ENCODE measurements at regions not wholly inside any gene's neighbourhood (a gene's known extent, or its start where the extent isn't known, plus 50 kb on each side); places are given as distances from the start of the nearest gene placed in this dataset.
"Not testable (repeated sequence)": the region's sequence is repeated elsewhere in the genome, so short reads cannot be mapped to it uniquely, and the experiment has no call there.

- no peak for DNase-seq
Observed at GRCh38 chr17:63185420-63185819, 219.4 kb downstream of the TANC2 start.

DNA sequence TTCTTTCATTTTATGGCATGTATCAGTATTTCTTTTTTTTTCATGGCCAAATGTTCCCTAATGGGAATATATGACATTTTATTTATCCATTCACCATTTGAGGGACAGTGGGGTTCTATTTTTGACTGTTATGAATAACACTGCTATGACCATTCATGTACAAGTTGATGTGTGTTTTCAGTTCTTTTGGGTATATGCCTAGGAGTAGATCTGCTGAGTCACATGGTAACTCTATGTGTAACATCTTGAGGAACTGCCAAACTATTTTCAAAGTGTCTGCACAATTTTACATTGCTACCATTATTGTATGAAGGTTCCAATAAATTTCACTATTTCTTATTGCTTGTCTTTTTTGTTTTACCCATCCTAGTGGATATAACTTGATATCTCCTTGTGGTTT, 223.0 kb downstream of the TANC2 start:
- no peak for DNase-seq

GRCh38 chr17:63189930-63190329, 223.9 kb downstream of the TANC2 start:
- DNase-seq = no peak

DNA sequence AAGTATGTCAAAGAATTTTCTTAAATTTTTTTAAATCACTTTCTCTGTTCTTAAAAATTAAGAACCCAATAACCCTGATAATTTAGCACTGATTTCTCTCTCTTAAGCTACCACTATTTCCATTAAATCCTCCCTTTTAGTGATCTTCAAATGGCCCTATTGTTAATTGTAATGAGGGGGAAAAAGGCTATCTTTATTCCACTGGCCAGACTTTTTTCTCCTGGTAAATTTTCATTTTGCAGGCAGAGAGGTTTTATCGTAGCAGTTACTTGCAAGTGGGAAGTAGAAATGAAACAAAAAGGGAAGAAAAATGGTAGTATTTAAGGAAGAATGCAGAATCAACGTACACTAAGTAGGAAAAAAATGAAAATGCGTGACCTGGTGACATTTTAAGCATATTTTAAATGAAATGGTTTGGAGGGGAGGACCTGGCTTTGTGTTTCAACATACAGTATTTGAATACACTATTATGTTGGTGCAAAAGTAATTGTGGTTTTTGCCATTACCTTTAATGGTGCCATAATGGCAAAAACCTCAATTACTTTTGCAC, 224.9 kb downstream of the TANC2 start:
- no peak for DNase-seq

DNA sequence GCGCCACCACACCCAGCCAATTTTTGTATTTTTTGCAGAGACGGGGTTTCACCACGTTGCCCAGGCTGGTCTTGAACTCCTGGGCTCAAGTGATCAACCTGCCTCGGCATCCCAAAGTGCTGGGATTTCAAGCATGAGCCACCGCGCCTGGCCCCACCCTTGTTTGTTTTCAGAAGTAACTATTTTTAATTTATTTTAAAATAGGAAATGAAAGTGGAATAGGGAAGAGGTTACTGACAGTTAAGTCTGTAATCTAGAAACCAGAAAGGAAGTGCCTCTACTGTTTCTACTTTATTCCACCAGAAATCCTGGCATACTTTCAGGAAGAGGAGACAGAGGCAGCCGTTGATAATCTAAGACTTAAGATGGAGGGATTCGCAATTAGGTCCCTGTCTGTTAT, 225.6 kb downstream of the TANC2 start:
- DNase-seq = no peak

DNA sequence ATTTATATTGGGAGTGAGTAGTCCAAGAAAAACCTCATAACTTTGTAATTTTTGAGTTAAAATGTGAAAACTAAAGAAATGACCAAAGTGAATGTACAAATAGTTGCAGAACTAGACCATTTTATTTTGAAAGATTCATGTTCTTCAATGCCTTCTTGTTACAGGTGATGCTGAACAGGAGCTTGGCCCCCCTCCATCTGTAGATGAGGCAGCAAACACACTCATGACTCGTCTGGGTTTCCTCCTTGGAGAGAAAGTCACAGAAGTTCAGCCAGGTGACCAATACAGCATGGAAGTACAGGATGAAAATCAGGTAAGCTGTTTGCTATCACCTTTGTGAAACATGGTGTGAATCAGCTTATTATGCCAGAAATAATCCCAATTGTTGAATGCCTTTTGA, 227.8 kb downstream of the TANC2 start:
- DNase-seq = no peak

DNA sequence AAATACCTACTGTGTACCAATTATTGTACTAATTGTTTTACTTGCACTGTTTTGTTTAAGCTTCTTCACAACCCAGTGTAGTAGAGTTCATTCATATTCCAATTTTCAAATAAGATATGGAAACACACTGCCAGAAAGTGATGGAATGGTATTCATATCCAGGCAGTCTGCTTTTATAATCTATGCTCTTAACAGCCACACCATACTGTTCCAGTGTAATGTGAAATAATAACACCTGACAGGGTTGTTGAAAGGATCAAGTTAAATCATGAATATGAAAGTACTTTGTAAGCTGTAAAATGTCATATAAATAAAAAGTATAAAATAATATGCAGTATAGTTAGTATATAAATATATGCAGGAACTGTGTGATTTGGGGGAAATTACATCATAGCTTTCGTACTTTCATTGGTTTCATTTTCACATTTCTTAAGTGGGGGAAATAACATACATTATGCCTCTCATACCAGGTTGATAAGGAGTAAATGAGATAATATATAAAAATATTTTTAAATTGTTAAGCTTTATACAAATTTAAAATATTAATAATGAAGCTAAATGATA, 230.8 kb downstream of the TANC2 start:
- DNase-seq = no peak

DNA sequence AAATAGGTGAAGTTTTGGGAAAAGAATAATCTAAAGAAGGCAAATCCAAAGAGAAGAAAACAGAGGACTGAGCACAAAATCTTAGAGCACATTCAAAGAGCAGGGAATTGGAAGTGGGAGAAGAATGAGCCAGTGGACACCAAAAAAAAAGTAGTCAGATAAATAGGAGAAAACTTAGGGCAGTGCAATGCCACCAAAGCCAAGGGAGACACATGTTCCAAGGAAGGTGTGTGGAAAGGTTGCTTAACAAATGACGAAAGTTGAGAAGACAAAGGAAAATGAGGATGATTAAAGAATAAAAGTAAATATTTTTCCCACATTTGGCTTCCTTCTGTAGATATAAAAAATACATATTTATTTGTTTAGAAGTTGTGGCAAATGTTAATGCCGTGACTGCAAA, 237.6 kb downstream of the TANC2 start:
- DNase-seq = no peak

DNA sequence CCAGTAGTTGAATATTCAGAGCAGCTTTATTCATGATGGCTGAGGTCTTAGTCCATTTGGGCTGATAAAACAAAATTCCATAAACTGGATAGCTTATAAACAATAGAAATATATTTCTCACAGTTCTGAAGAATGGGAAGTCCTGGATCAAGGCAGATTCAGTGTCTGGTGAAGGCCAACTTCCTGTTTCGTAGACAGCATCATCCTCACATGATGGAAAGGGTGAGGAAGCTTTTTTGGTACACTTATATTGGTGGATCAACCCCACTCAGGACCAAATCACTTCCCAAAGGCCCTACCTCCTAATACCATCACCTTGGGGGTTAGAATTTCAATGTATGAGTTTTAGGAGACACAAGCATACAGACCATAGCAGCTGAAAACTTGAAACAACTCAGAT, 224.2 kb downstream of the CYB561 start:
- DNase-seq = no peak

DNA sequence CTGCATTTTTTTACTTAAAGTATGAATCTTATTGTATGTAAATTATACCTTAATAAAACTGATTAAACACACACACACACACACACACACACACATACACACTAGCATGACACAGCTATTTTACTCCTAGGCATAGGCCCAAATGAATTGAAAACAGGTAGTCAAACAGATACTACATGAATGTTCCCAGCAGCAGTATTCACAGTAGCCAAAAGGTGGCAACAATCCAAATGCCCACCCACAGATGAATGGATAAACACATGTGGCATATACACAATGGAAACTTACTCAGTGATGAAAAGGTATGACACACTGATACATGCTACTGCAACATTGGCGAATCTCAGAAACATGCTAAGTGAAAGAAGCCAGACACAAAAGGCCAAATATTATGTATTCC, 223.5 kb downstream of the CYB561 start:
- DNase-seq = no peak

- no peak for DNase-seq
Observed at GRCh38 chr17:63223212-63223911, 222.7 kb downstream of the CYB561 start.

DNA sequence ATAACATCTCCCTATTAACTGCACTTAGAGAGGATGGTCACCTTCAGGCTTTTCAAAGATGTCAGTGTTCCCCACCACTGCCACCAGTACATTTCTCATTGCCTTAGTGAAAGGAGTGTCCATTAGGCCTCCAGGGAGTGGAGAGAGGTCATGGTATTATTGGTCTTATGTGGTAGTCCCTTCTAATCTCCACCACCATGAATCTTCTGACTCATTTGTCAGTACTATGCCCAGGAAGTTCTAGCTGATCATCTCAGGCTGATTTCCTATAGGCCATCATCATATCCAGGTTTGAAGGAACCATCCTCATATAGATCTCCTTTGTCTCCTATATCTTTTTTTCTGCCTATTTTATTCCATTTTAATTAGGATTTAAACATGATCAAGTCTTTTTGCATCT, 221.5 kb downstream of the CYB561 start:
- DNase-seq = no peak

- not testable (repeated sequence) for DNase-seq
Observed at GRCh38 chr17:63226720-63227119, 219.4 kb downstream of the CYB561 start.

DNA sequence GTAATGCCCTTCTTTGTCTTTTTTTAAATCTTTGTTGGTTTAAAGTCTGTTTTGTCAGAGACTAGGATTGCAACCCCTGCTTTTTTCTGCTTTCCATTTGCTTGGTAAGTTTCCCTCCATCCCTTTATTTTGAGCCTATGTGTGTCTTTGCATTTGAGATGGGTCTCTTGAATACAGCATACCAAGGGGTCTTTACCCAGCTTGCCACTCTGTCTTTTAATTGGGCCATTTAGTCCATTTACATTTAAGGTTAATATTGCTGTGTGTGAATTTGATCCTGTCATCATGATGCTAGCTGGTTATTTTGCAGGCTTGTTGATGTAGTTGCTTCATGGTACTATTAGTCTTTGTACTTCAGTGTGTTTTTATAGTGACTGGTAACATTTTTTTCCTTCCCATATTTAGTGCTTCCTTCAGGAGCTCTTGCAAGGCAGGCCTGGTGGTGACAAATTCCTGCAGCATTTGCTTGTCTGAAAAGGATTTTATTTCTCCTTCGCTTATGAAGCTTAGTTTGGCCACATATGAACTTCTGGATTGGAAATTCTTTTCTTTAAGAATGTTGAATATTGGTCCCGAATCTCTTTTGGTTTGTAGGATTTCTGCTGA, 215.0 kb downstream of the CYB561 start:
- not testable (repeated sequence) for DNase-seq

DNA sequence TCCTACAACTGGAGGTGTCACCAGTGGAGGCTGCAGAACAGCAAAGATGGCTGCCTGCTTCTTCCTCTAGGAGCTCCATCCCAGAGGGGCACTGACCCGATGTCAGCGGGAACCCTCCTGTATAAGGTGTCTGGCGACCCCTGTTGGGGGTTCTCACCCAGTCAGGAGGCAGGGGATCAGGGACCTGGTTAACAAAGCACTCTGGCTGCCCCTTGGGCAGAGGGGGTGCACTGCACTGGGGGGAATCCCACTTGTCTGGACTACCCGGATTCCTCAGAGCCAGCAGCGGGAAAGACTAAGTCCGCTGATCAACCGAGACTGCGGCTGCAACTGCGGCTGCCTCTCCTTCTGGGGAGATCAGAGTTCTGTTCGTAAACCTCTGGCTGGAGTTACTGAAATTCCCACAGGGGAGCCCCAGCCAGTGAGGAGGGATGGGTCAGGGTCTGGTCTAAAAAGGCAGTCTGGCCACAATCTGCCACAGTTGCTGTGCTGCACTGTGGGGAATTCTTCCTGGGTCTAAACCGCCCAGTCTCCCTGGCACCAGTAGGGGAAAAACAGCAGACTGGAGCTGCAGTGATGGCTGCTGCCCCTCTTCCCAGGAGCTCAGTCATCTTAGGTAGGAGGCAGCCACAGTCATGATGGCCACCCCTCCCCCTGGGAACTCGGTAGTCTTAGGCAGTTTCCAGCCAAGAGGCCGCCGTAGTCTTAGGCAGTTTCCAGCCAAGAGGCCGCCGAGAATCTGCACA, 213.4 kb downstream of the CYB561 start:
- no peak for DNase-seq

DNA sequence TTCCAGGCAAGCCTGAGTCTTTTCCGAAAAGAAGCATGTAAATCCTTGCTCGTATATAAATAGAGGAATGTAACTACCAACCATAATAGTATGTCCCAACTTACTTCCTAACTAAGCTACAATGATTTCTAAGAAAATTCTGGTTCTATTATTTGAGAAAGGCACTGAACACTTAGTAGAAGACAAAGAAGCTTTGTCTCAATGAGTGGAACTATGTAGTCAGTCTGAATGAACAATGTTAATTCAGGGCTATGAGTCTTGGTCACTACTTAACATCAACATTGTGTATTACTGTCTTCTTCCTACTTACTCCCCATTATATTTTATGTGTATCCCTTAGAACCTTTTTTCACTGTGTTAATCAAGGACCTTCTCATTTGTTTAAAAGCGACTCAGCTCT, 206.0 kb downstream of the CYB561 start:
- no peak for DNase-seq

GRCh38 chr17:63246344-63246743, 199.8 kb downstream of the CYB561 start:
- no peak for DNase-seq

DNA sequence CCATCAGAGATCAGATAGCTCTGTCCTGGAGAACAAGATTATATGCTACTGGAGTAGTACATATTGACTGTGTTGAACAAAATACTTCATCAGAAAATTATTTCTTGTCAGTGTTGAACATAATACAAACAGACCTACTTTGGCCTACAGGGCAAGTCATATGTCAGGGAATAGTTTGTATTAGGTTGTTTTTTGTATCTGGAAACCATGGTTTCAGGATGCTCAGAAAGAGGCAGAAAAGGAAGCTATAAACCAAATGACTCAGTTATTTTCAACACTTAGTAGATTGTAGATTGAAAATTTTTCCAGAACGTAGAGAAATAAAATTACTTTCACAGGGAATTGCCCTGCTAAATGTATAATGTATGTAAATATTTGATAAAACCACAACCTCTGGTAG, 198.4 kb downstream of the CYB561 start:
- no peak for DNase-seq

GRCh38 chr17:63249256-63250004, 196.7 kb downstream of the CYB561 start:
- no peak for DNase-seq

- DNase-seq = no peak
Observed at GRCh38 chr17:63250830-63251229, 195.3 kb downstream of the CYB561 start.

GRCh38 chr17:63258785-63259184, 187.3 kb downstream of the CYB561 start:
- DNase-seq = no peak

DNA sequence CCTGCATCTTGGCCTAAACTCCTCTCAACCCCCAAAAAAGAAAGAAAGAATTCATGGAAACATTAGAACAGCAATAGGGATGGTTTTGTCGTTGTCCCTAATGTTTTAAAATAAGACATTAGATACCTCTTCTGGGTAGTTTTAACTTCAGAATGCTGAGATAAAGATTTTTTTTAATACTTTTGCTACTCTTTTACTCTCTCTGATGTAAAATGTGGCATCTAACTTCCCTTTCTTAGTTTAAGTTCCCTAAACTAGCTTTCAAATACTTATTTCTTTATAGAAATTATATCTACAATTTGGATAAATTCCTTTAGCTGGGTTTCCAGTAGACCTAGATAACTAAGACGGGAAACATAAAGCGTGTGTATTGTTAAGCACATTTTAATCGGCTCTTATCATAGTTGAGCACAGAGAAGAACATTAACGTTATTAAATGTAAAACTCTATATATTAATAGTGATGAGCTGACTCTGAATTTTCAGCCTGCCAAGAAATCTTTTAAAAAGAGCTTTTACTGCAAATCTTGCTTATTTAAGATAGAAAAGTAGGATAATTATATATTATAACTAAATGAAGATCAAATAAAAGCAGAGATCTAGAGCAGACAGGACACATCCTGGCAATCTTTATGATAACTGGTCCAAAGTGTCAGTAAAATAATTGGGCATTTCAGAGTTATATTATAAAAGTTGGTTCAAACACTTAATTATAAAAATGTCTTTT, 183.2 kb downstream of the CYB561 start:
- DNase-seq = no peak

All from occipital lobe (tissue), 1 donor.